ENCODE measurements at regions not wholly inside any gene's neighbourhood (a gene's known extent, or its start where the extent isn't known, plus 50 kb on each side); places are given as distances from the start of the nearest gene placed in this dataset.
"Not testable (repeated sequence)": the region's sequence is repeated elsewhere in the genome, so short reads cannot be mapped to it uniquely, and the experiment has no call there.

- no peak for DNase-seq (ENCODE audit: low read depth in 2 of 2)
These were observed 148.5 kb upstream of the BEND6 start for GRCh38 chr6:56806368-56806767.

GRCh38 chr6:56804996-56805395, 149.9 kb upstream of the BEND6 start:
- DNase-seq (ENCODE audit: low read depth in 2 of 2) = no peak

GRCh38 chr6:56803594-56803993, 151.3 kb upstream of the BEND6 start:
- no peak for DNase-seq (ENCODE audit: low read depth in 2 of 2)

- DNase-seq (ENCODE audit: low read depth in 2 of 2) = no peak
These were observed 152.3 kb upstream of the BEND6 start for GRCh38 chr6:56802584-56802983.

- DNase-seq (ENCODE audit: low read depth in 2 of 2) = no peak
These were observed 154.9 kb upstream of the BEND6 start for GRCh38 chr6:56799989-56800388.

GRCh38 chr6:56798163-56798562, 155.5 kb upstream of the DST start:
- DNase-seq (ENCODE audit: low read depth in 2 of 2) = no peak

GRCh38 chr6:56796196-56796532, 153.5 kb upstream of the DST start:
- no peak for DNase-seq (ENCODE audit: low read depth in 2 of 2)

- no peak for DNase-seq (ENCODE audit: low read depth in 2 of 2)
These were observed 152.9 kb upstream of the DST start for GRCh38 chr6:56795466-56796195.

- DNase-seq (ENCODE audit: low read depth in 2 of 2) = no peak
These were observed 151.7 kb upstream of the DST start for GRCh38 chr6:56794421-56794820.

- no peak for DNase-seq (ENCODE audit: low read depth in 2 of 2)
These were observed 151.2 kb upstream of the DST start for GRCh38 chr6:56793938-56794337.

- DNase-seq (ENCODE audit: low read depth in 2 of 2) = no peak
These were observed 147.7 kb upstream of the DST start for GRCh38 chr6:56790414-56790813.

- no peak for DNase-seq (ENCODE audit: low read depth in 2 of 2)
These were observed 147.2 kb upstream of the DST start for GRCh38 chr6:56789879-56790278.

- no peak for DNase-seq (ENCODE audit: low read depth in 2 of 2)
These were observed 146.7 kb upstream of the DST start for GRCh38 chr6:56789342-56789741.

- no peak for DNase-seq (ENCODE audit: low read depth in 2 of 2)
These were observed 144.5 kb upstream of the DST start for GRCh38 chr6:56787209-56787608.

- no peak for DNase-seq (ENCODE audit: low read depth in 2 of 2)
These were observed 143.6 kb upstream of the DST start for GRCh38 chr6:56786256-56786655.

GRCh38 chr6:56785536-56785935, 142.8 kb upstream of the DST start:
- not testable (repeated sequence) for DNase-seq (ENCODE audit: low read depth in 2 of 2)

GRCh38 chr6:56780109-56780508, 137.4 kb upstream of the DST start:
- DNase-seq (ENCODE audit: low read depth in 2 of 2) = not testable (repeated sequence)

GRCh38 chr6:56778503-56778902, 135.8 kb upstream of the DST start:
- not testable (repeated sequence) for DNase-seq (ENCODE audit: low read depth in 2 of 2)

GRCh38 chr6:56775498-56776166, 132.9 kb upstream of the DST start:
- DNase-seq (ENCODE audit: low read depth in 2 of 2) = no peak

GRCh38 chr6:56772737-56773184, 130.1 kb upstream of the DST start:
- DNase-seq (ENCODE audit: low read depth in 2 of 2) = no peak

GRCh38 chr6:56771929-56772607, 129.4 kb upstream of the DST start:
- no peak for DNase-seq (ENCODE audit: low read depth in 2 of 2)

GRCh38 chr6:56771189-56771588, 128.5 kb upstream of the DST start:
- DNase-seq (ENCODE audit: low read depth in 2 of 2) = no peak

- DNase-seq (ENCODE audit: low read depth in 2 of 2) = no peak
These were observed 127.4 kb upstream of the DST start for GRCh38 chr6:56770011-56770520.

All from stimulated activated CD4-positive, alpha-beta T cell treated with anti-CD3 and anti-CD28 coated beads, Interleukin-4, amount 100 ng/mL, for 48 hours (primary cell).